ENCODE measurements at regions not wholly inside any gene's neighbourhood (a gene's known extent, or its start where the extent isn't known, plus 50 kb on each side); places are given as distances from the start of the nearest gene placed in this dataset.
A peak's percentile ranks its signal among the peaks of the same experiment; 100 is the strongest.

DNA sequence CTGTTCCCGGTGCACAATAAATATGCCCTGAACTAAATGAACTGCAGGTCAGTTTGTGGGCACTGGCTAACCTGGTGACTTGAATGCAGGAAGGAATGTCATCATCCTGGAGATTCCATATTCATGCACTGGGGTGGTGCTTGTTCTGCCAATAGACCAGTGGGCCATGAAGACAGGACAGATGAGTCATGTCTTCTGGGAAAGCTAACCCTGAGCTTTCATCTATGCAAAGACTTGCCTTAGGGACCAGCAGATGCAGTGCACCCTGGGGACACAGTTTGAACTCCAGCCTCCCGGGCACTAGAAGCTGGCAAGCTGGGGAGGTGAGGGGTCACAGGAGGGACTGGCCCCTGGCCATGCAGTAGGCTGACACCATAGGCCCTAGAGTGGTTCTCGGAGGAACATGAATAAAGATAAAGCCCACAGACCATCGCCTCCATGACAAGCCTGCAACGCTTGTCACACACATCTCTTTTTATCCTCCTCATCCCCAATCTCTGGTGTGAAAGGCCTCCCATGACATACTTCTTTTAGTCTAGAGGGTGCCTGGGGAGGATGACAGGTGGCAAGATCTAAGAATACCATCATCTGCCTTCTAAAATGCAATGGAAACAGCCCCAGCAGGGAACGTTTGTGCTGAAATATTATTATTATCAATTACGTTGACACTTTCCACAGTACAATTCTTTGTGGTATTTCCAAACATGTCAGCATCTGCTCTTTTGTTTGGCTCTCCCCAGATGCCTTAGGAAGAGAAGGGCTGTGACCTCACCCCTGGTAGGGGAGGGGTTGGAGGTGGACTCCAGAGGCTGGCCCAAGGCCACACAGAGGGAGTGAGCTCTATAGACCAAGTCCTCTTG lies 267.4 kb upstream of the RAB6C start:
- in situ Hi-C loops (cut with HindIII; ENCODE audit: low pct_unique_long_range_greater_than_20kb, low sequenced_read_pairs), result no loop called here
- DNase-seq (ENCODE audit: low read depth), result peak; percentile 79

DNA sequence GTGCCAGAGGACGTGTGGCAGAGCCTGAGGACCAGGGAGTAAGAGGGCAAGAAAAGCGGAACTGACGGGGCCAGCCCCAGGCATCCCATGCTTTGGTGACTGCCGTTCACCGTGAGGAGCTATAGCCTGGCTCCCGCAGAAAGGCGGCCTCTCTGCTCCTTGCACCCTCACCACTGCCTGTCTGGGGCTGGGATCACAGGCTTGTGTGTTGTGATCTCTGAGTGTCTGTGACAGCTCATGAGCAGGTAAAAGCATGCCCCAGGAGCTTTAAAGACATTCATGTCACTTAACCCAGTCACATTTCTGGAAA lies 266.8 kb upstream of the RAB6C start:
- no peak for DNase-seq (ENCODE audit: low read depth)
- in situ Hi-C loops (cut with HindIII; ENCODE audit: low pct_unique_long_range_greater_than_20kb, low sequenced_read_pairs), result no loop called here

DNA sequence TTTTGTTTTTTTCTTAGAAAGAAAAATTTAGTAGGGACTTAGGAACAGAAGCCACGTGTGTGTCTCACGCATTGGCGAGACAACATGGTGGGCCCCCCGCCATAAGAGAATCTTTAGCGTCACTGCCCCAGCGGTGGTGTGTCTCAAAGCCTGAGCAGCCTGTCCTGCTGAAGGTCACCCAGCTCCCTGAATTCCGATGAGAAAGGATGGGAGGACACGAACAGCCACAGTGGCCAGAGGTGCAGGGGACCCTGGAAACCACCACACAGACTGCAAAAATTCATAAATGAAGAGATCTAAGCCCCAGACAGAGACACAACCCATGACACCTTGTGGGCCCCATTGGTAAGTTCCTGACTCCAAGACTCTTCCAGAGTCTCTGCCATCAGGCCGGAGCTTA lies 266.1 kb upstream of the RAB6C start:
- no peak for DNase-seq (ENCODE audit: low read depth)
- in situ Hi-C loops (cut with HindIII; ENCODE audit: low pct_unique_long_range_greater_than_20kb, low sequenced_read_pairs), result no loop called here

DNA sequence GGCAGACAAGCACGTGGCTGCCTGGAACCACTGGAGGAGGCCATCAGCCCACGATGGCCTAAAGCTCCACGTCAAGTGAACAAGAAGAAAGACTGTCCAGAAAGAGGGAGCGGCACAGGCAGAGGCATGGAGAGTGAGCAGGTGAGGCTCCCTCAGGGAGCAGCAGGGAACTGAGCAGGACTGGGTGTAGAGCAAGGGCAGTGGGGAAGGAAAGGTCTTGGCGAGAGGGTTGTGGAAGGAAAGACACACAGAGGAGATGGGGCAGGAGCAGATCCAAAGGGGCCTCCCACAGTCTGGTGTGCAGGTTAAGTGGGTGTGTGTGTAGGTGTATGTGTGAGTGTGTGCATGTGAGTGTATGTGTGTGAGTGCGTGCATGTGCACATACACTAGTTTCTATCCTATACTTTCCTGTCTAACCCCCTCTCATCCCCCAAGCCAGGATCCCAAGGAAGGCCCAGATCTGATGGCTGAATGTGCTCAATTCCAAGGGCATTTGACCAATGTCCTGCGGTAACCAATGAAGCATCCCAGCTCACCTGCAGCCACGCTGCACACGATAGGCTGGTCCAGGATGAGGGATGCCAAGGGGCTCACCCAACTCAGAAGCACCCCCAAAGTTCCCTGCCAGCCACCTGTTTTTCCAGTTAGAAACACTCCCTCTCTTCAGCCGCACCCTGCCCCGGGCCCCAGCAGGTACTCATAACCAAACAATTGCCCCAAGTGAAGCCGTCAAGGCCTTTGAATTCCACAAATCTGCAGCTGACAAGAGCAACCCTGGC lies 262.5 kb upstream of the RAB6C start:
- in situ Hi-C loops (cut with HindIII; ENCODE audit: low pct_unique_long_range_greater_than_20kb, low sequenced_read_pairs), result no loop called here
- no peak for DNase-seq (ENCODE audit: low read depth)

DNA sequence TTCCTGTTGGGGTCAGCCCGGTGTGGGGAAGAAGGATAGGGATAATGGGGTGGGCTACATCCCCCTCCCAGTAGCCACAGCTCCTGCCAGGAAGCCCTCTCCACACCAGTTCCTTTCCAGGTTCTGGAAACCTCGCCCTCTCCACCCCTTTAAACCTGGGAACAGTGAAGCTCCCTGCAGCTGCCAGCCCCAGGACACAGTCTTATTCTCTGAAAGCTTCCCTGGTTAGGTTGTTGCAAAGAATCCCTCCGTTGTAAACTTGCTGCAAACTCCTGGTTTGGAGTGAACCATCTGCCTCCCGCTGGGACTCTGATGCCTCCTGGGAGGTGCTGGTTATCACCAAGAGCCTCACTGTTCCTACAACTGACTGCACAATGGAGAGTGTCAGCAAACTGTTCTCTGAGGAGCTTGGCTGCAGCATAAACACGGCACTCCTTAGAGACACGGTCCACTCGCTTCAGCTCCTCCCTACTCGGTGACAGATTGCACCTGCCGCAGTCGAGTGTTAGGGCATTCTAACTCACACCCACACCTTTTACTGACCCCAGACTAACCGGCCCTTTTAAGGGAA lies 261.8 kb upstream of the RAB6C start:
- in situ Hi-C loops (cut with HindIII; ENCODE audit: low pct_unique_long_range_greater_than_20kb, low sequenced_read_pairs), result no loop called here
- peak; percentile 32 for DNase-seq (ENCODE audit: low read depth)

DNA sequence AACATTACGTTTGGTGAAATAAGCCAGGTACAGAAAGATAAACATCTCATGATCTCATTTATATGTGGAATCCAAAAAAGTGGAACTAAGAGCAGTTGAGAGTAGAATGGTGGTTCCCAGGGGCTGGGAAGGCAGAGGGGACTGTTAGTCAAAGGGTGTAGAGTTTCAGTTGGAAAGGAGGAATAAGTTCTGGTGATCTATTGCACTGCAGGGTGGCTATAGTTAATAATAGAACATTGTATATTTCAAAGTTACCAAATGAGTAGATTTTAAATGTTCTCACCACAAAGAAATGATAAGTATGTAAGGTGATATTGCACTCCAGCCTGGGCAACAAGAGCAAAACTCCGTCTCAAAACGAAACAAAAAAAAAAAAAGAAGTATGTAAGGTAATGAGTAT lies 260.1 kb upstream of the RAB6C start:
- in situ Hi-C loops (cut with HindIII; ENCODE audit: low pct_unique_long_range_greater_than_20kb, low sequenced_read_pairs), result no loop called here
- DNase-seq (ENCODE audit: low read depth), result no peak

DNA sequence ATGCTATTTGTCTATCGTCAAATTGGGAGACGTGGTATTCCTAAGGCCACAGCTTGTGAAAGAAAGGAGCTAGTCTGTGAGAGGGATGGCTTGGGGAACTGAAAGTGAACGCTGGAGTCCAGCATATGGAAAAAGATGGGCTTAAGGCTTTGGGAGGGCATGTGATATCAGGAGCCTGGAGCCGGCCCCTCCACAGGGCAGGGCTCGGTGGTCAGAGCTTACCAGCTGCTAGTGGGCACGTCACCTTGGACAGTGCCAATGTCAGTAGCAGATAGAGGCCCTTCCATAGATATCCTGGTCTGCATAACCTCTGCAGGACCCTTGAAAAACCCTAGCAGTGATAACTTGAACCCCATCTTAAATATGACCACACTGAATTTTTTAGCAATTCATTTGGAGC lies 259.1 kb upstream of the RAB6C start:
- no peak for DNase-seq (ENCODE audit: low read depth)
- in situ Hi-C loops (cut with HindIII; ENCODE audit: low pct_unique_long_range_greater_than_20kb, low sequenced_read_pairs), result no loop called here

DNA sequence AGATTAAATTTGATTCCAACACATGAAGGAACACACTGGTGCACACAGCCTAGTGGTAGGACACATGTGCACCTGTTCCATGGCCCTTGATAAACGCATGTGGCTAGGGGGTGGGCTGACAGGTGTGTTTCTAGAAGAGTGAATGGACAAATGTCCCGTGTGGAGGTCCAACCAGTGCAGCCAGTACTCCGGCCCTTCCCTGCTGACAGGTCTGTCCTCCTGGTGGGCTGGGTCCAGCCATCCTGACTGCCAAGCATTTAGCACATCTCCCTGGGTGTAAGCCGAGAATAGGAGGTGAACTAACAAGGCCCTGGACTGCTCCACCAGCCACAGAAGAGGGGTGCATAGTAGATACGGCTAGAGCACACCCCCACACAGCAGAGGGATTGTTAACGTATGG lies 258.7 kb upstream of the RAB6C start:
- in situ Hi-C loops (cut with HindIII; ENCODE audit: low pct_unique_long_range_greater_than_20kb, low sequenced_read_pairs), result no loop called here
- DNase-seq (ENCODE audit: low read depth), result no peak

DNA sequence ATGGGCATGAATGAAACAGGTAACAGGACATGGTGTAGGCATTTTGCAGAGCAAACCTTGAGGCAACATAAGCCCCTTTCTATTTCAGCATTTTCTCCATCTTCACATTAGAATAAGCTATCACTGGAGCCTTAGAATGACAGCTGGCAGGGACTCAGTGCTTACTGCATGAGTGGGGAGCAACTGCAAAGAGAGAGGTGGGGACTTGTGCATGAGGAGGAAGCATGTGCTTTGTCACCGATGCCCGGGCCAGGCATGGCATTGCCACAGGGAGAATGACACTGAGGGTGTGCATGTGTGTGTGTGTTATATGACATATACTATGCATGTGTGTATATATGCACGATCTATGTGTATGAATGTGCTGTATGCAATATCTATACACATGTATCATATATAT lies 258.2 kb upstream of the RAB6C start:
- in situ Hi-C loops (cut with HindIII; ENCODE audit: low pct_unique_long_range_greater_than_20kb, low sequenced_read_pairs), result no loop called here
- DNase-seq (ENCODE audit: low read depth), result no peak

DNA sequence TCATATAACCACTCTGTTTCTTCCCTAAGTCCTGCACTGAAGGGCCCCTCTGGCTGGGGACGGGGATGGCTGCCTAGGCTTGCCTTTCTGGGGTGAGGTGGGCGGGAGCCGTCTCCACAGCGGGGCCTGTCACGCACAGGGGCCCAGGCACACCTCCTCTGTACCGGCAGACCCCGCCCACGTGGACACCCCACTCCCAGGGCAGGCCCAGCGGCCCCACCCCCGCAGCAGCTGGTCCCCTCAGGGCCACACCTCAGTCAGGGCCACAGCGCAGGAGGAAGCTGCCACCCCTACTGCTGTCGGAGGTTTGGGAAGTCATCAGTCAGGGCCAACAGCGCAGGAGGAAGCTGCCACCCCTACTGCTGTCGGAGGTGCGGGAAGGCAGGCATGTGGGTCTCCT lies 257.6 kb upstream of the RAB6C start:
- in situ Hi-C loops (cut with HindIII; ENCODE audit: low pct_unique_long_range_greater_than_20kb, low sequenced_read_pairs), result no loop called here
- no peak for DNase-seq (ENCODE audit: low read depth)

DNA sequence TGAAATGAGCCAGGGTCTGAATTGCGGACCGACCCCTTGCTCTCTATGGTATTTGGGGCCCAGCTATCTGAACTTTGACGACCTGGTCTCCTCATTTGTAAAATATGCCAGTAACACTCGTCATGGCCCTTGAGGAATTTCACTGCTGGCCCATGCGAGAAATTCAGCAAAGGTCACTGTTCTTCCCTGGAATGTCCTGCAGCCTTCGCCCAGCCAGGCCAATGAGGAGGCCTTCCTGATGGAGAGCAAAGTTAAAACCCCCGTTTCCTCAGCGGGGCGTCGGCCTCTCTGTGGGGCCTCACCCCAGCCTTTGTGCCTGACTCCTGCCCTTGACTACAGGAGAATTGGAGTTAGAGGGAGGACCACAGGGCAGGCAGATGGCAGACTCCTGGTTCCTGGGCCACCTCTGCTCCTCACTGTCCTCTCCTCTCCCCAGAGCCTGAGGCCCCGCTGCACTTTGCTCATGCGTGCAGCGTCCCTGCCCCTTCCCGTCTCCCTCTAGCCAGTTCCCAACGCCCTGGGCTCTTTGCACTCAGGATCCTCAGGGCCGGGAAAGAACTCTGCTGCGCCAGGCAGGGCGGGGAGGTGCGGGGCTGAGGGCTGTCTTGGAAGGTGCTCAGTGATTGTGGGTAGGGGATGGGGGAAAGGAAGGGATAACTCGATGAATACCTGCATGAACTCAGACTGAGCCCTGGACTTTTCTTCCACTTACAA lies 257.0 kb upstream of the RAB6C start:
- no peak for DNase-seq (ENCODE audit: low read depth)
- in situ Hi-C loops (cut with HindIII; ENCODE audit: low pct_unique_long_range_greater_than_20kb, low sequenced_read_pairs), result no loop called here

DNA sequence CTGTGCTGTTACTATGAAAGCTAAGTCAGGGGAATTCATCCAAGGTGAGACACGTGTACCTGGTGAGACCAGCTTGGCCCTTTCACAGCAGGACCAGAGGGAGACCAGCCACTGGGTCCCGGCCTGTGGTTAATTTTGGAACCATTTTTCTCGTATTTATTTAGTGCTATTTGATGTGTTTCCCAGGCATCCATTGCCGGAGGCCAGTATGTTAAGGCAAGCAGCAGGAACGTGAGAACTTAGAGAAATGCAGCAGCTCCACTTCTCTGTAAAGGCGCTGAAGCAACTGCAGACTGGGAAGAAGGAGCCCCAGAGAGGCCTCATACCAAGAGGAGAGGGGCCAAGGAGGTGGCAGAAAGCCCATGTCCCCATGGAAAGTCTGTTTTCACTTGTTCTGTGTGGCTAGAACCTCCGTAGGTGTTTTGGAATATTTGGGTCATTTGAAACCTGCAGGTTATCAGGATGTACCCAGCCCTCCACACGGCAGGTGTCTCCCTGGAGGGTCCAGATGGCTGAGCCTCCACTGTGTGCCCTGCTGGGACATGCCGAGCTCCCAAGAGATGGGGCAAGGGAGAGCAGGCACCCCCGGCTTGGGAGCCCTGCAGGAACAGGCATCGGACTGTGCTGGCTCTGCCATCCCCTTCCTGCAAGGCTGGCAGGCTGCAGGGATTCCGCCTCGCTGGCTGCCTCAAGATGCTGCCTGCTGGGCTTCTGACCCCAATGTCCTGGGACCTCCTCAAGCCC lies 256.0 kb upstream of the RAB6C start:
- DNase-seq (ENCODE audit: low read depth), result no peak
- in situ Hi-C loops (cut with HindIII; ENCODE audit: low pct_unique_long_range_greater_than_20kb, low sequenced_read_pairs), result no loop called here

DNA sequence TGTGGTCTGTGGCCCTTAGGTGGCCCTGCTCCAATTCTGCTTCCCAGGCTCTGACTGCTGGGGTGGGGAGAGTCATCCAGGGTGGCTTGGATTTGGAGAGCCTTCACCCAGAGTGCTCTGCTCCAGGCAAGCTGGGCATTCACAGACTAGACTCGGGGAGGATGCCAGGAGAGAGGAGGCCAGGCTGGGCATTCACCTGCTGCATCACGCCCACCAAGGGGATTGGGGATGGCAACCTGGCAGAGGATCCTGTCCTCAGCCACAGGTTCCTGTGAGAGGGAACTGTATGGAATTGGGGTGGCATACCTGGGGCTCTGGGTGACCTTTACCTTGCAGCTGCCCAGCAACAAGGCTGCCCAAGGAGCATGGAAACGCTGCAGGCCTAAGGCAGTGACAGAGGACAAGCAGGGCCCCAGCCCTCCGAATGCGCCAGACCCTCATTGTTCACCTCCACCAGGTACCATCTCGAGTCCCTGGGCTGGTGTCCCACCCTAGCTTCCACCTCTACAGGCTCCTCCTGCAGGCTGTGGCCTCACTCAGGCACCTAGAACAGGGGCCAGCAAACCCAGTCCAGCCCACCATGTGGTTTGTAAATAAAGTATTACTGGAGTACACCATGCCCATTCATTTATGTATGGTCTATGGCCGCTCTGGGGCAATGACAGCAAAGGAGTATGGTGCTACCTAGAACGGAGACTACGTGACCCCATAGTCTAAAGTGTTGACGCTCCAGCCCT lies 255.3 kb upstream of the RAB6C start:
- in situ Hi-C loops (cut with HindIII; ENCODE audit: low pct_unique_long_range_greater_than_20kb, low sequenced_read_pairs), result no loop called here
- no peak for DNase-seq (ENCODE audit: low read depth)

DNA sequence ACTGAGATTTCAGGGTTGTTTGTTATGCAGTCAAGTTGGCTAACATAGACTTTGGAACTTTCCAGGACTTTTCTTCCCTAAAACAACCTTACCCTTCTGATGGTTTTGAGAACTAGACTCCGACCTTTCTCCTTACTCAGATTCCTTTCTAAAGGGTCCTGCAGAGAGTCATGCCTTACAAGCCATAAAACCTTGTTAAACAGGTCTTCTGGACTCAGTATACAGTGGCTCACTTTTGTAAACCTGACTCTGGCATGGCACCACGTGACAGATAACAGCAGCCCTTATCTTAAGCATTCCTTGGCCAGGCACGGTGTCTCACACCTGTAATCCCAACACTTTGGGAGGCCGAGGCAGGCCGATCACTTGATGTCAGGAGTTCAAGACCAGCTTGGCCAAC lies 253.2 kb upstream of the RAB6C start:
- in situ Hi-C loops (cut with HindIII; ENCODE audit: low pct_unique_long_range_greater_than_20kb, low sequenced_read_pairs), result no loop called here

DNA sequence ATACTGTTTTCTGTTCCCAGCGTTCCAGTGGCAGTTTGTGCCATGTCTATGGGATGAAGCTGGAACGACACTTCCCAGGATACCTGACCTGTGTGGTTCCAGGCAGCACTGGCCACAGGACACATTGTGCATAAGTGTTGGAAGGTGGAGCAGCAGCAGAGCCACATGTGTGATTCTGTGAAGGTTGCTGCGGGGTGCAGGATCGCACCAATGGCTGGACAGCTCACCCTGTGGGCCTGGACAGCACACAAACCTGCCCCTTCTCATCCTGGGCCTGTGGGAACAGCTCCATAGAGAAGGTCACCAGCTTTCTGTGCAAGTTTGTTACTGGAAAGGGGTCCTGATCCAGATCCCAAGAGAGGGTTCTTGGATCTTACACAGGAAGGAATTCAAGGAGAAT lies 252.2 kb upstream of the RAB6C start:
- in situ Hi-C loops (cut with HindIII; ENCODE audit: low pct_unique_long_range_greater_than_20kb, low sequenced_read_pairs), result no loop called here
- no peak for DNase-seq (ENCODE audit: low read depth)

More for the DNA sequence above, 253.2 kb upstream of the RAB6C start:
- no peak for DNase-seq (ENCODE audit: low read depth)

DNA sequence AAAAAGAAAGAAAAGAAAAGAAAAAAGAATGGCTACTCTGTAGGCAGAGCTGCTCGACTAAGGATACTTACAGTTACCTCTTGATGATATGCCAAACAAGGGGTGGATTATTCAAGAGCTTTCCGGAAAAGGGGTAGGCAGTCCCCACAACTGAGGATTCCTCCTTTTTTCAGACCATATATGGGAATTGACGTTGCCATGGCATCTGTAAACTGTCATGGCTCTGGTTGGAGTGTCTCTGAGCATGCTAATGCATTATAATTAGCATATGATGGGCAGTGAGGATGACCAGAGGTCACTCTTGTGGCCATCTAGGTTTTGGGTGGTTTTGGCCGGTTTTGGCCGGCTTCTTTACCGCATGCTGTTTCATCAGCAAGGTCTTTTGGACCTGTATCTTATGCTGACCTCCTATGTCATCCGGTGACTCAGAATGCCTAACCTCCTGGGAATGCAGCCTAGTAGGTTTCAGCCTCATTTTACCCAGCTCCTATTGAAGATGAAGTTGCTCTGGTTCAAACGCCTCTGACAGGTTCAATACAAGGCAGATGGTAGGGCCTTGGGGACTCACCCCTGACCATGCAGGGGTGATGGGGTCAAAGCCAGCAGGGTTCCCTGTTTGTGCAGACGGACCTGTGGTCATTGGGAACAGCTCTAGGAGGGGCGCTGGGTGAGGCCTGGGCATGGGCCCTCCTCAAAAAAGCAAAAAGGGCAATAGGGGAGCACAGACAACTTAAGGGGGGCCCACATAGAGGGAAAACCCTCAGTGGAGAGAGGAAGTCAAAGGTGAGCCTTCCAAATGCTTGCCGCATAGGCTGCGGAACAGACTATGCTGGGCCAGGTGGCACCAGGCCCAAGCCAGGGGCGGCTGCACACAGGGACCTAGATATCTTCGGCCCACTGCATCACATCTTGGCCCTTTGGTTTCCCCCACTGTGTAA lies 251.2 kb upstream of the RAB6C start:
- DNase-seq (ENCODE audit: low read depth), result no peak
- in situ Hi-C loops (cut with HindIII; ENCODE audit: low pct_unique_long_range_greater_than_20kb, low sequenced_read_pairs), result no loop called here

DNA sequence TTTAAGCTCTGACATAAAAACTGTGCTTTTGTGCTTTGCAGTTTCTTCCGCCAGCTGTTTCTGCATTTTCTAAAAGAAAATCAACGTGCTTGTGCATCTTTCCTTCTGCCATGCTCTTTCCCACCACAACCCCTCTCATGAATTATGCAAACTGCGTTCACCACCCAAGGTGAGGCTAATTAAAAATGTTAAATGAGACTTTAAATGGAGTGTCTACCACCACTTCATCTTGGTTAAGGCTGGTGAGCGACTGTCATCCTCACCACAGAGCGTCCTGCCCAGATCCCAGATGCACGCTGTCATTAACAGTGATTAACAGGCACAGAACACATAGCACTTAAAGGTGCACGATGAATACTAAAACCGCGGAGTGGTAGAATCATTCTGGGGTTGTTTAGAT lies 250.5 kb upstream of the RAB6C start:
- in situ Hi-C loops (cut with HindIII; ENCODE audit: low pct_unique_long_range_greater_than_20kb, low sequenced_read_pairs), result no loop called here
- no peak for DNase-seq (ENCODE audit: low read depth)

Data from Caki2 (cell line).